H1 (cell line): ENCODE measurements at regions not wholly inside any gene's neighbourhood (a gene's known extent, or its start where the extent isn't known, plus 50 kb on each side); places are given as distances from the start of the nearest gene placed in this dataset.

Experiments used
- ASH2L ChIP-seq: fragments of 200-600, 300-600 bp; sonication (generic); IDR thresholded peaks from one replicate; pipeline ENCODE4 v1.7.1; 2017; ENCODE audit warnings: low read length
- BRCA1 ChIP-seq: IDR thresholded peaks from 2 replicates; pipeline ENCODE4 v1.6.1; 2012; ENCODE audit warnings: low read depth, low read length, improper control_type of control experiment
- CEBPB ChIP-seq: IDR thresholded peaks from 2 replicates; pipeline ENCODE4 v1.6.1; 2012; ENCODE audit warnings: low read depth, low read length
- EP300 ChIP-seq, 2 experiments: IDR thresholded peaks; 1 replicate in 1 of 2; 2 replicates in 1 of 2; pipeline ENCODE4 v1.6.1; 2011 to 2012; ENCODE audit warnings: low read depth in 2 of 2, low read length in 2 of 2, mild to moderate bottlenecking in 2 of 2, borderline replicate concordance in 1 of 2, inconsistent platforms in 1 of 2, moderate library complexity in 1 of 2
- JUND ChIP-seq: IDR thresholded peaks from 2 replicates; pipeline ENCODE4 v1.6.1; 2011; ENCODE audit warnings: mild to moderate bottlenecking, improper control_type of control experiment, low read length
- RAD21 ChIP-seq, 2 experiments: IDR thresholded peaks in 1 of 2; conservative IDR thresholded peaks in 1 of 2; 2 replicates each; pipeline ENCODE4 v1.6.1; 2011; ENCODE audit warnings: low read depth in 2 of 2, low read length in 2 of 2, improper control_type of control experiment in 1 of 2, inconsistent platforms in 1 of 2, mild to moderate bottlenecking in 1 of 2, moderate library complexity in 1 of 2
- SAP30 ChIP-seq: fragments of 300-600 bp; sonication (generic); IDR thresholded peaks from 2 replicates; pipeline ENCODE4 v1.7.1; 2012; ENCODE audit warnings: low read length, moderate library complexity, mild to moderate bottlenecking, inconsistent platforms; ENCODE audit not compliant: insufficient read depth, insufficient replicate concordance
- SUZ12 ChIP-seq: fragments of 200-600 bp; sonication (generic); IDR thresholded peaks from 2 replicates; pipeline ENCODE4 v1.6.1; 2012; ENCODE audit warnings: mild to moderate bottlenecking, inconsistent platforms, low read length, moderate library complexity, mixed read lengths
- TBP ChIP-seq: IDR thresholded peaks from 2 replicates; pipeline ENCODE4 v1.6.1; 2011; ENCODE audit warnings: low read depth, low read length, improper control_type of control experiment
- TF ChIP-seq, protein P1 (sequence below), 3 experiments: IDR thresholded peaks; 1 replicate in 2 of 3; 2 replicates in 1 of 3; pipeline versions ENCODE4 v1.5.1 to v1.6.1; 2011; ENCODE audit warnings: low read length in 3 of 3, mild to moderate bottlenecking in 3 of 3, inconsistent platforms in 2 of 3, low read depth in 1 of 3, moderate library complexity in 1 of 3; ENCODE audit not compliant: insufficient read depth in 1 of 3; ENCODE audit errors: control extremely low read depth in 1 of 3

DNA sequence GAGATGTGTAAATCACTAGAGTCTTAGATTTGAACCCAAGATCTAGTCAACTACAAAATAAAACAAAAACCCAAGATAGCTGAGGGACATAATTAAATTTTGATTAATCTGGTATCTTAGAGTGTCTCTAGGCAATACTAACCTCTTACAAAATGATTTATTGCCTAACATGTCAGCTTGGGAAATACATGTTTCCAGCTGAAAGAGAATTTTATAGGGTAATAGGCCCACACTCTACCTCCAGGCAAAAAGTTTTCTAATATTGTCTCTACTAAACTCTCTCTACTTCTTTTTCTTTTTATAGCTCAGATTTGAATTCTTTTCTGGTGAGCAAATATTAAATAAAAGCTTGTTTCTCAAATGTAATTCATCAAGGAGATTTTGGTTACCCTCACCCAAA lies 263.2 kb downstream of the IL15 start:
- TF ChIP-seq, protein P1, sequence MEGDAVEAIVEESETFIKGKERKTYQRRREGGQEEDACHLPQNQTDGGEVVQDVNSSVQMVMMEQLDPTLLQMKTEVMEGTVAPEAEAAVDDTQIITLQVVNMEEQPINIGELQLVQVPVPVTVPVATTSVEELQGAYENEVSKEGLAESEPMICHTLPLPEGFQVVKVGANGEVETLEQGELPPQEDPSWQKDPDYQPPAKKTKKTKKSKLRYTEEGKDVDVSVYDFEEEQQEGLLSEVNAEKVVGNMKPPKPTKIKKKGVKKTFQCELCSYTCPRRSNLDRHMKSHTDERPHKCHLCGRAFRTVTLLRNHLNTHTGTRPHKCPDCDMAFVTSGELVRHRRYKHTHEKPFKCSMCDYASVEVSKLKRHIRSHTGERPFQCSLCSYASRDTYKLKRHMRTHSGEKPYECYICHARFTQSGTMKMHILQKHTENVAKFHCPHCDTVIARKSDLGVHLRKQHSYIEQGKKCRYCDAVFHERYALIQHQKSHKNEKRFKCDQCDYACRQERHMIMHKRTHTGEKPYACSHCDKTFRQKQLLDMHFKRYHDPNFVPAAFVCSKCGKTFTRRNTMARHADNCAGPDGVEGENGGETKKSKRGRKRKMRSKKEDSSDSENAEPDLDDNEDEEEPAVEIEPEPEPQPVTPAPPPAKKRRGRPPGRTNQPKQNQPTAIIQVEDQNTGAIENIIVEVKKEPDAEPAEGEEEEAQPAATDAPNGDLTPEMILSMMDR (IDR thresholded peaks at IDR 0.05; ENCODE audit: control extremely low read depth in 1 of 3, insufficient read depth in 1 of 3, low read depth in 1 of 3, low read length in 3 of 3): no peak
- TF ChIP-seq BRCA1: no peak
- TF ChIP-seq EP300 (IDR thresholded peaks at IDR 0.05; ENCODE audit: borderline replicate concordance in 1 of 2, low read depth in 2 of 2, low read length in 2 of 2): no peak
- no peak for TF ChIP-seq ASH2L
- no peak for TF ChIP-seq RAD21 (IDR thresholded peaks at IDR 0.05 in 1 of 2, conservative IDR thresholded peaks at IDR 0.05 in 1 of 2; ENCODE audit: low read depth in 2 of 2, low read length in 2 of 2)
- TF ChIP-seq CEBPB: no peak
- TF ChIP-seq TBP: no peak
- no peak for TF ChIP-seq SAP30
- TF ChIP-seq SUZ12: no peak
- no peak for TF ChIP-seq JUND
